ENCODE measurements at regions not wholly inside any gene's neighbourhood (a gene's known extent, or its start where the extent isn't known, plus 50 kb on each side); places are given as distances from the start of the nearest gene placed in this dataset.
"Not testable (repeated sequence)": the region's sequence is repeated elsewhere in the genome, so short reads cannot be mapped to it uniquely, and the experiment has no call there.

DNA sequence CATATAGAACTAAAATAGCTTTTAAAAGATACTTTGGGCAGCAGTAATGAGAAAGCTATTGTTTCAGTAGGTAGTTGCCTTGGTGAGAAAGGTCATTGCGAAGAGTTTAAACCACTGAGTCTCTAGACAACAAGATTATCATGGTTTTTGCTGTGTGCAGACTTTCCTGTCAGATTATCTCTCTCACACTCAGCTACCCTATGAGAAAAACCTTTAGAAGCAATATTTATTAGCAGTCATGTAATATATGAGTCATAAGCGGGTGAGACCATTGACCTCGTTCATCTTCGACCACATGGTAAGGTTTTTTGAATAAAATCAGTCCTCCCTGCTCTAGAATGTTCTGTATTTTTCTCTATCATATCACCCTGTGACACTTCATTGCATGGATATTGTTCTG lies 59.9 kb downstream of the GPR65 start:
- DNase-seq: no peak

DNA sequence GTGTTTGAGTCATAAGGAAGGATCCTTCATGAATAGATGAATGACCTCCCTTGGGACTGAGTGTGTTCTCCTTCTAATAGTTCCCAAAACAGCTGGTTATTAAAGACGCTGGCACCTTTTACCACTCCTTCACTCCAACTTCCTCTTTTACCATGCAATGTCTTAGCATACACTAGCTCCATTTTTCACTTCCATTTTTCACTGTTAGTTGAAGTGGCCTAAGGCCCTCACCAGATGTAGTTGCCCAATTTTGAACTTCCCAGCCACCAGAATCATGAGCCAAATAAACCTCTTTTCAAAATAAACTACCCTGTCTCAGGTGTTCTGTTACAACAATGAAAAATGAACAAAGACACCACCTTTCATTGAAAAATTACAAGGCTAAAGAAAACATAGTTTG lies 64.7 kb downstream of the GPR65 start:
- DNase-seq: no peak

DNA sequence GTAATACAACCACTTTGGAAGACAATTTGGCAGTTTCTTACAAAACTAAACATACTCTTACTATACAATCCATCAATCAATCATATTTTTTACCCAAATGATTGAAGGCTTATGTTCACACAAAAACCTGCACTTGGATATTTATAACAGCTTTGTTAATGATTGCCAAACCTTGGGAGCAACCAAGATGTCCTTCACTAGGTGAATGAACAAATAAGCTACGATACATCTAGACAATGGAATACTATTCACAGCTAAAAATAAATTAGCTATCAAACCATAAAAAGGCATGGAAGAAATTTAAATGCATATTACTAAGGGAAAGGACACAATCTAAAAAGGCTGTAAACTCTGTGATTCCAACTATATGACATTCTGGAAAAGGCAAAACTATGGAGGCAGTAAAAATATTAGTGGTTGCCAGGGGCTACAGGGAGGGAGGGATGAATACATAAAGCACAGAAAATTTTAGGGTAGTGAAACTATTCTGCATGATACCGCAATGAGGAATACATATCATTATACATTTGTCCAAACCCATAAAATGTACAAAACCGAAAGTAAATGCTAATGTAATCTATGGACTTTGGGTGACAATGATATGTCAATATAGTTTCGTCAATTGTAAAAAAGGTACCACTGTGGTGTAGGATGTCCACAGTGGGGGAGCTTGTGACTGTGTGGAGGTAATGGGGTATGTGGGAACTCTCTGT lies 70.5 kb downstream of the GPR65 start:
- no peak for DNase-seq

DNA sequence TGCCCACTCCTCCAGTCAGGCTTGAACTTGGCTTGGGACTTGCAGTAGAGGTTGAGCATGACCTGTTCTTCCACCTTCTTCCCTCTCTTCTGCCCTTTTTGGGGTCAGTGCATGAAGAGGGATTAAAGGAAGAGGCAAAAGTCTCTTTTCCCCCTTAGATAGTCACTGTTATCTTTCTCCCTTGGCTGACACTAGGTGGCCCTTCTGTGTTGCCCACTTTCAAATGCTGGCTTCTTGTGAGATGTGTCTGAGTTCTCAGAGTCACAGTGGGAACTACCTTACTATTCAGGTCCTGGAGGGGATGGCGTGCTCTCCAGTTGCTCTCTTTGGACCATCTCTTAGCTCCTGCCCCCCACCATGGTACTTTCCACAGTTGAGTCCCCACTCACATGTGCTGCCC lies 73.6 kb downstream of the GPR65 start:
- DNase-seq: no peak

DNA sequence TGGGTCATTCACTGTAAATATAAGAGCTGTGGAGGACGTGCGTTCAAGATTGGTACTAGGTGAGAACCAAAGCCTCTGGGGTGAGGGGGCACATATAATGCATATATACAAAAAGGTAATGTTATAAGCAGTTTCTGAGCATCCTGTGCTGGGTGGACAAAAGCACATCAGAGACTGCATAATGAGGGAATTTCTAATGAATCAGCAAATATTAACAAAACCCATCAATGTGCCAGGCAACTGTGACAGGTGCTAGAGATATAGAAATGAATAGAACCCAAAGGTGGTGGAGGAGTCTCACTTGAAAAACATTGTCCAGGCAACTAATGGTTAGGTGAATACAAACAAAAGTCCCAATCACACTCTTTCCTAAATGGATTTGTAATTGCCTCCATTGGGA lies 74.7 kb downstream of the GPR65 start:
- no peak for DNase-seq

DNA sequence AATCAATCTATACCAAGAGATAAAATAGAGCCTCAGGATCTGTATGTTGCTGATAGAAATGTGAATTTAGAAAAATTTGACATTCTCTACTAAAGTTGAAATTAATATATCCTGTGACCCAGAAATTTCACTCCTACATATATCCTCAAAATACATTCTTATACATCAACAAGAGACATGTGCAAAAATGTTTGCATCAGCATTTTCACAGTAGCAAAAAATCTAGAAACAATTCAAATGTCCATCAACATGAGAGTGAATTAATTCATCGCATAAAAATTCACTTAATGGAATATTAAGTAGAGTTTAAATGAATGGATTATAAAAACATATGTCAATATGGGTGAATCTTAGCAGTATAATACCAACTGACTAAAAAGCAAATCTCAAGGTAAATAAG lies 80.8 kb downstream of the GPR65 start:
- DNase-seq: no peak

DNA sequence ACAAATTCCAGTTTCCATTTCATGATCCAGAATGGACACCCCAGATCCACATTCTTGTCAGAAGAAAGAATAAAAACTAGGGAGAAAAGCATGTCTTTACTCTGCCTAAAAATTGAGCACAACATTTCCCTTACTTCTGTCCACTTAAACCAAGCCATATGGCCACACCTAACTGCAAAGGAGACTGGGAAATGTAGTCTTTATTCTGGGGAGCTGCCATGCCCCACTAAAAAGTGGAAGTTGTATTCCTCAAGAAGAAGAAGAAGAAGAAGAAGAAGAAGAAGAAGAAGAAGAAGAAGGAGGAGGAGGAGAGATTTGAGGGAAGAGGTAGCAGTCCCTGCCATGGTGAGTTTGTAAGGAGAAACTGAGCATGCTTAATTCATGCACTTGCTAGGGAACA lies 84.5 kb downstream of the GPR65 start:
- no peak for DNase-seq

DNA sequence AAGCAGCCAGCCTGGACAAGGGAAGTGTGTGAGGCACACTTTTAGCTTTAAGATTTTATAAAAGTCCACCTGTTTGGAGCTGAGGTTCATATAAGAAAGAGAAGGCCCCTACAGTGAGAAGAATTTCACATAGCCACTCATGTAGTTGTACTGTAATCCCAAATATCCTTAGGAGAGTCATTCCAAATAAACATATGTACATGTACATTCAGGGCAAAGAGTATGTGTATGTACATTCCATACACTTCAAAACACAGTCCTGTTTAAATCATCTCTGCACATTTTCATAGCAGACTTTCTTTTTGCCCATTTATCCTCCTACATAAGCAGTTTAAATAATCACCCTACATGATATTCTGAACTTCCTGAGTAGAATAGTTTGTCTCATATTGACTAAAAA lies 87.6 kb downstream of the GPR65 start:
- DNase-seq: no peak

DNA sequence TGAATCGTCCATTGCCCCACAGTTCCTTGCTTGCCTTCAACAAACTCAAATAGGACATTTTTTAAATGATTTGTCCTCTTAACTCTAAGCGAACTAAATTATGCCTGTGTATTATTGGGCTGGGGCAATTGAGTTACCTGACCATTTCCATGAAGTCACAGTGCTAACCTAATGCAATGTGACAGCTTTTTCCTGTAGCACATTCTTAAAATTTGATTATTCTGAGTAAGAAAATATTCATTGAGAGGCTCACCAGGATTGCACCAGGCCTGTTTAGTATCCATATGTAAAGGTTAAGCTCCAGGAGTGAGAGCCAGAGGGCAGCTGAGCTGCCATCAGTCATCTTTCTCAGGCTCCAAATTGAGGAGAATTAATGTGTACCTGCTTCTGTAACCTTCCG lies 90.9 kb downstream of the GPR65 start:
- DNase-seq: no peak

DNA sequence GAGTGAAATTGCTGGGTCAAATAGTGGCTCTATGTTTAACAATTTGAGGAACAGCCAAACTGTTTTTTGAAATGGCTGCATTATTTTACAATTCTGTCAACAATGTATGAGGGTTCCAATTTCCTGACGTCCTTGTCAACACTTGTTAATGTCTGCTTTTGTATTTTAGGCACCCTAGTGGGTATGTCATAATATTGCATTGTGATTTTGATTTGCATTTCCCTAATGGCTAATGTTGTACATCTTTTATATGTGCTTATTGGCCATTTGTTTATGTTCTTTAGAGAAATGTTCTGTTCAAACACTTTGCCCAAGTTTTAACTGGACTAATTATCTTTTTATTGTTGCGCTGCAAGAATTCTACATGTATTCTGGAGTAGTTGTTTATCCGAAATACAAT lies 93.2 kb downstream of the GPR65 start:
- DNase-seq: no peak

DNA sequence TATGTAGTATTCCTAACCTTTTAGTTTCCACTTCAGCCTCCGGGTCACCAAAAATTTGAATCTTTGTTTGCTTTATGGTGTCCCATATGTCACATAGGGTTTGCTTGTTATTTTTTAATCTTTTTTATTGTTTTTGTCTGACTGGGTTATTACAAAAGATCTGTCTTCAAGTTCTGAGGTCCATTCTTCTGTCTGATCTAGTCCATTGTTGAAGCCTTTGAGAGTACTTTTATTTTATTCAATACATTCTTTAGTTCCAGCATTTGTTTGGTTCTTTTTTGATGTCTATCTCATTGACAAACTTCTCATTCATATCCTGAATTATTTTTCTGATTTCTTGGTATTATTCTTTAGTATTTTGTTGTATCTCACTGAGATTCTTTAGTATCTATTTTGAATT lies 99.8 kb downstream of the GPR65 start:
- no peak for DNase-seq

DNA sequence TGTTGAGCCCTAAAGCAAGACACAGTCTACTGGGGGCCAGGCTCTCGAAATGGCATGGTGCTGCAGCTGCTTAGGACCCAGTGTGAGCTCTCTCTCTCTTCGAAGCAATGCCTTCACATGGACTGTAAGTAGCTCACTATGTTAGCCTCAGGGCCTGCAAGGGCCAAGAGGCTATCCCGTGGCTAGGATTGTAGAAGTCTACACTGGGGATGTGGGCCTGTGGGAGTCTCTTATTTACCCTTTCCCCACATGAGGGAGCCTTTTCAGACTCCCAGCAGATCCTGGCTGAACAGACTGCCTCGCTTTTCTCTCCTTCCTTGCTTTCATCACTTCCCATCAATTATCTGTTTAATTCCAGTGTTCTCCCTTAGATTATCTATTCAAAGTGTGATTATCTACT lies 101.4 kb downstream of the GPR65 start:
- DNase-seq: no peak

DNA sequence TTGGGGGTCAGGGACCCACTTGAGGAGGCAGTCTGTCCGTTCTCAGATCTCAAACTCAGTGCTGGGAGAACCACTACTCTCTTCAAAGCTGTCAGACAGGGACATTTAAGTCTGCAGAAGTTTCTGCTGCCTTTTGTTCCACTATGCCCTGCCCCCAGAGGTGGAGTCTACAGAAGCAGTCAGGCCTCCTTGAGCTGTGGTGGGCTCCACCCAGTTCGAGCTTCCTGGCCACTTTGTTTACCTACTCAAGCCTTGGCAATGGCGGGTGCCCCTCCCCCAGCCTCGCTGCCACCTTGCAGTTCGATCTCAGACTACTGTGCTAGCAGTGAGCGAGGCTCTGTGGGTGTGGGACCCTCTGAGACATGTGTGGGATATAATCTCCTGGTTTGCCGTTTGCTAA lies 122.7 kb downstream of the GPR65 start:
- not testable (repeated sequence) for DNase-seq

DNA sequence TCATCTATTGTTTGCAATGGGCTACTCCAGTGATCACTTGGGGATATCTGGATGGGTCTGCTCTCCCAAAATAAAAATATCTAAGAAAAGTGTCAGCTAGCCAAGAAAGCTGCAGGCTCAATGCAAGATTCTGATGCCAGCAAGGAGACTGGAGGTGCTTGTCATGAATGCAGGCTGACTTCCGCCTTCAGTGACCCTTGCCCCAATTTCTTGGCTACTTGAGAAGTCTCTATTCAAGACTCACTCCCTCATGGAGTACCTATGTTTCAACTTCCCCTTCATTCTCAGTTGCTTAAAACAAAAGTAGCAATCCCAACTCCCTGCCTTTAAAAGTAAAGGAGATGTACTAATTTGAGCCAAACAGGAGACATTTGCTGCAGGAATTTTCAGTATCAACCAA lies 123.9 kb downstream of the GPR65 start:
- no peak for DNase-seq

DNA sequence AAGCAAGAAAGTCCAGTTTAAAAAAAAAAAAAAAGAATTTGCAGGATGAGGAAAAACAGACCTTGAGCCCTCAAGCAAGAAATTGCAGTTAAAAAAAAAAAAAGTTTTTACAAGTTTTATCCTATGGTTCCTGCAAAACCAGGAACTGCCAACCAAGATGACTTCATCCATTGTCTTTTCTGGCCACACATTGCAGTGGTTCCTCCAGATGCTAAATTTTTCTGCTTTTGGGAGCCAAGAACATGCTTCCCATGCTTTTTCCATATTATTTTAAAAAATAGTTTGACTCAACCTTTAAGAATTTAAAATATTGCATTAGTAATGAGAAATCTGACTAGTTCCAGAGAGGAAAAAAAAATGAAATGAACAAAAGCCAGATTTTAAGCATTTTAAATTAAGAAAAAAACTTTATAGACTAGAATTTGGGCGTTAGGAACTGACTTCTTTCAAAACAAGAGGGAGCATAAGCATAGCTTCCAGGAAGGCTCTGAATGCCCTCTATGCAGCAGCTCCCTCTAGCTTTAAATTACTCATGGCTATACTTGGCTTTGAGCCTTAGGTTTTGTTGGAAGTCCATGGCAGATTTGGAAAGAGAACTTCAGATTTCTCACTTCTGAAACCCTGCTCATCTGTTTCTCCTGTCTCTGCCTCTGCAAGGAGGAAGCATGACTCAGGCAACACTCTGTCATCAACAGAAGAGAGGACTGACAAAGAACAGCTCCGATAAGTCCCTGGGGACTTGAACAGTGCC lies 124.5 kb downstream of the GPR65 start:
- peak; percentile 14 for DNase-seq

DNA sequence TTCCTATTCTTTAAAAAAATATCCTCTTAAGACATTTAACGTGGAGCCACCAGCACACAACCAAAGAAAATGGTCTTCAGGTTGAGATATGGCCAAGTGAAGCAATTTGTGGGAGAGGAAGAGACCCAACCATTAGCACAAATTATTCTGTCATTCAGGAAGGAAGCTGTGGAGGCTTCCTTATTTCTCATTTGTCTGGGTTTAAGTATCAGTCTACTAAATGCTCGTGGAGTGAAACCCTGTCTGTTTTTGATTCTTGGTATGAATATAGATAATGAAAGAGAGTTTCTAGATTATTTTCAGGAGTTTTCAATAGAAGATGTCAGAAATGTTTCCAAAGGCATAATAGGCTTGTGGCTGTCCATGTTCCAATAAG lies 125.1 kb downstream of the GPR65 start:
- DNase-seq: no peak
